ENCODE measurements at regions not wholly inside any gene's neighbourhood (a gene's known extent, or its start where the extent isn't known, plus 50 kb on each side); places are given as distances from the start of the nearest gene placed in this dataset.
"Not testable (repeated sequence)": the region's sequence is repeated elsewhere in the genome, so short reads cannot be mapped to it uniquely, and the experiment has no call there.

DNA sequence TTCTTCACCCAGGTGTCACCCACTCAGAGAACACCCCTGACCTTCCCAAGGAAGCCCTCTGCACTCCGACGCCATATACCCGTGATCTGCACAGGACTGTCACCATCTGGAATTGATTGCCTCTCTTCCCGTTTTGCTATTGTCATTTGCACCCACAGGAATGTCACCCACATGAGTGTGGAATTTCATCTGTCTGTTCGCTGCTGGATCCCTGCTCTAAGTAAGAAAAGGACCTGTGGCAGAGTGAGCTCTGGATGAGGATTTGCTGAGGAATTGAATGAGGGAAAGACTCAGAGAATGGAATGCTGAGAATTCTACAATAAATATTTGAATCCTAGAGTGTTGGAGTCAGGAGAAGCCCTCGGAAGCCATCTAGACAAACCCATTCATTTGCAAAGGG lies 233.6 kb upstream of the SULF2 start:
- not testable (repeated sequence) for DNase-seq (ENCODE audit: low spot score)

DNA sequence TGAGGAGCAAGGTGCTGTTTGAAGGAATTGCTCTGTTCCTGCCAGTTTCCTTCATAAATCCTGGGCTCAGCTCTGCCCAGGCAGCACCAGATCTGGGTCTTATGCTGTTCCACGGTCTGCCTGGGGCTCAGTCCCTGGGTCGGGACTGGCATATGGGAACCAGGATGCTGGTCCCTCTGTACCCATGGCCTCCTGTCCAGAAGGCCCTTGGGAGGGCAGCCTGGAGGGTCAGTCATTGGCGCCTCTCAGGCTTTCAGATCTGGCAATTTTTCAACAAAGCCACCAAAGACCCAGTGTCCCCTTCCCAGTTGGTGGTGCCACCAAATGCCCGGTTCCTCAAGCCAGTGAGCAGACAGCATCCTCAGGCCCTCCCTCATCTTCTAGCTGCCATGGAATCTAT lies 232.7 kb upstream of the SULF2 start:
- DNase-seq (ENCODE audit: low spot score): no peak

DNA sequence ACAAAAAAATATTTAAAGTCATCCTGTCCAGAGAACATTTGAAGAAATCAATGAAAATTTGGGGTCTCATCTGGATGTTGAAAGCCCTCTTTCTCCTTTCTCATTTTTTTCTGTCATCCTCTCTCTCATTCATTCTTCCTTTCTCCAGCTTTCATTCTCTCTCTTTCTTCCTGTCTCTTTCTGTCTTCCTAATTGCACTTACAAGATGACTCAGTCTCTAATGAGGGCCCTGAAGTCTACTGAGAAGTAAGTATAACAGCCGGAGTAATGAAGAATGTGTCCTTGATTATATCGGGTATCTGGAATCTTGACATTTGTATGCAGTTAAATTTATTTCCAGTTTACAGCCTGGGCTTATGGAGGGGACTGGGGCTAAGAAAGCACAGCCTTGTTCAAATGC lies 232.2 kb upstream of the SULF2 start:
- DNase-seq (ENCODE audit: low spot score): no peak

DNA sequence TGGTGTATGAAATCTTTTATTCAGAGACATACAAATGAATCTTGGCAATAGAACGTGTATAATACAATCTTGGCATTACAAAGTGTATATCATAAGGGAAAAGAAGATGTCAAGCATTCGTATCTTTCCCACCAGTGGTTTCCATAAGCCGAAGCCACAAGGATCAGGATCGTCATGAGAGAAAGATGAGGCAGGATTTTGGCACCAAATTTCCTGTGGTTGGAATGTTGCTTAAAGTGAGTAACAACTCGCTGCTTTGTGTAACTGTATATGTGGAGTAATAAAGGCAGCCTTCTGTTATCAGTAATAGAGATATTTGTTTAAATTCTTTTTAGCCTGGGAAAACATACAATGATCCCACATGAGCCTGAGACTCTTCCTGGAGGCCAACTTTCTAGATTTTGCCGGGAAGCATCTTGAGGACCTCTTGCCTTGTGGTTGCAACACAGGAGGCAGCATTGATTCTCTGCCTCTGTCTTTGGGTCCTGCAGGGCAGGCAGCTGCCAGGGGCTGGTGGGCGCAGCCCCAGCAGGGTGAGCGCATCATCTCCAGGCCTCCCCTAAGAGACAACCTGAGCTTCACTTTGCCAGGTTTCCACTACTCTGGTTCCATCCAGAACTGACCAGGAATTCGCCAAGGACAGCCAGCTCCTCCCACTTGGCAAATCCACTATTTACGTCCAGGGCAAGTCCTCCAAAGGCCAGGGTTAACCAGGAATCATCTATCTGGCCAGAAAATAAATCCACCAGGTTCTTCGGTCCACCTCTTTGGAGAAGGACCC lies 230.9 kb upstream of the SULF2 start:
- DNase-seq (ENCODE audit: low spot score): no peak

DNA sequence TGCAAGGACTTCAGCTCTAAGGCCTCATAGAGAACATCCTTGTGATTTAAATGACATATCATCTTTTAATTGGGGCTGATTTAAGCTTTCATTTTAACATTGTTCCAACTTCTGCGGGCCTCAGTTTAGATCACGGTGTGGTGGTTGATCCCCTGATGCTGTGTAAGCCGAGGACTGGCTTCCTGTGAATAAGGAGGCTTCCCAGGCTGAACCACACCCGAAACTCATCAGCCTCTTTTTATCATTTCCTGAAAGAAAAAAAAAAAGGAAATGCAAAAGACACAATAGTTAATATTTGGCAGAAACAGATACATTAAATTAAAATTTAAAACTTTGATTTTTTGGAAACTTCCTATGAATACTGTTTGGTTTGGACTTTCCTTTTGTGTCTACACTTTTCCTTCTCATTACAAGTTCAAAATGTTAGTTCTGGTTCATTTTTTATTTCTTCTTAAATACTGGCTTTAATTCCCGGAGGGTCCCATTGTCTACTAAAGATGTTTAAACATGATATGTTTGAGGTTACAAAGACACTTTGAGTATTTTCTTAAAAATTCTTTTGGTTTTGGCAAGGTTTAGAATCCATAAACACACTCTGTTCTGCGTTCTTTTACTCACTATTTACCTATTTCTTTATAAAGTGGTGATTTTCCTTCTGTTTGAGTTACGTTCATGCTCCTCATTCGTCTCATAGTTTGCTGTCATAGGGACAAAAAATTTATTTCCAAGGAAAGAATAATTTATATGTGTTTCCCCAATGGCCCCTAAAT lies 230.0 kb upstream of the SULF2 start:
- no peak for DNase-seq (ENCODE audit: low spot score)

DNA sequence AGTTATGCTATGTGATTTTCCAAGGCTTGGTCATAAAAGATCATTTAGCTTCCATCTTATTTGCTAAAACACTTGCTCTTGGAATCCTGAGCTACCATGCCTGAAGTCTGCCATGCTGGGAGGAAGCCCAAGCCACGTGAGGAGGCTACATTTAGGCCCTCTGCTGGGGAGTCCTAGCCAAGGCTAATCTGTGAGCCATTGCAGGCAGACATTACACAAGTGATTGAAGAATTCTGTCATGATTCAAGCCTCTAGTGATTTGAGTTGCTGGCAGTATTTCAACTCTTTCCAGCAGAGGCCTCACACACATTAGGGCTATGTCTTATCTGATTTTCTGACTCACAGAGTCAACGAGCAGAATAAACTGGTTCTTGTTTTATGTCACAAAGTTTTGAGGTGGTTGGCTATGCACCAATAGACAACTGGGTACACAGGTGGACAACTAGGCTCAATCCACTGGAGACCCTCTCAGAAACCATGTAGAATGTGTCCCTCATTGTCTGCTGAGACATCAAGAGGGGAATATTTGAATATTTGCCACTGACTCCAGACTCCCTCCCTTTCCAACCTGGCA lies 227.2 kb upstream of the SULF2 start:
- peak; percentile 25 for DNase-seq (ENCODE audit: low spot score)

DNA sequence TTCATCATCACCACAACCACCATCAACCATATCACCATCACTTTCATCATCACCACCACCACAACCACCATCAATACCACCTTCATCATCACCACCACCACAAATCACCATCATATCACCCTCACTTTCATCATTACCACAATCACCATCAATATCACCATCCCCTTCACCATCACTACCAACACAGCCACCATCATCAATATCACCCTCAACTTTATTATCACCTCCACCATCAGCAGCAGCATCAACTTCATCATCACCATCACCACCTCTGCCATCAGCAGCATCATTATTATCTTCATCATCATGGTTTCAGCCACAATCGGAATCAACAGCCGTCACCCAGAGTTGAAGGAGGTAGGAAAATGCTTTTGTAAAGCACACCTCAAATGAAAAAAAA lies 225.7 kb upstream of the SULF2 start:
- DNase-seq (ENCODE audit: low spot score): no peak

DNA sequence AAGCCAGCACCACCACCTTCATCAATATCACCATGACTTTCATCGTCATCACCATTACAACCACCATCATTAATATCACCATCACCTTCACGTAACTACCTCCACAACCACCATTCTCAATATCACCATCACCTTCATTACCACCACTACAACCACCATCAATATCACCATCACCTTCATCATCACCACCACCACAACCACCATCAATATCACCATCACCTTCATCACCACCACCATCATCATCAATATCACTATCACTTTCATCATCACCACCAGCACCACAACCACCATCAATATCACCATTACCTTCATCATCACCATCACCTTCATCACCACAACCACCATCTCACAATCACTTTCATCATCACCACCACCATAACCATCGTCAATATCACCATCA lies 225.3 kb upstream of the SULF2 start:
- DNase-seq (ENCODE audit: low spot score): no peak

DNA sequence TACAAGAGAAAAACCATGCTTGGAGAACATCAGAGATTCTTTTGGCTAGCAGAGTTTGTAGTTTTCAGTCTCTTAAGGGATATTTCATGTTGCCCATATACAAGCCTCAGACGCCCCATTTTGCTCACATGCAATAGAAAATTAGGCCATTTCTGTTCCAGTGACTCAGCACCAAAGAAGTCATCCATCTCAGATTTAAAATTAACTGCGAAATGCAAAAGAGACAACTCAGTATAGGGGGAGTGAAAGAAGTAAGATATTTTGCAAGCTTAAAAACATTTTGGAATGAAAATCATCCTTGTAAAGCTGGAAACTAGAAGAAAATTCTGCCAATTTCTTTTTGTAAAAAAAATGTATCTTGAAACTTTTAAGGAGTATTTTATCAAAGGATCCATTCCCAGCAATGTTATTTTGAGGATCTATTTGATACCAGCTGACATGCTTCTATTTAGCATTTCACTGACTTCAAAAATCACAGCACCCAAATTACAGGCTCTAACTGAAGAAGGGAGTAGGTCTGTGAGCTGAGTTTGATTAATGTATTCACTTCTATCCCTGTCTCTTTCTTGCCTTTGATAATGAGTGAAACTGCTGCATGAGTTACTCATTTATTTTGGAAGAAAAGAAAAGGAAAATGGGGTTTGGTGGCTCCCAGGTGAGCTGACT lies 223.7 kb upstream of the SULF2 start:
- DNase-seq (ENCODE audit: low spot score): no peak

DNA sequence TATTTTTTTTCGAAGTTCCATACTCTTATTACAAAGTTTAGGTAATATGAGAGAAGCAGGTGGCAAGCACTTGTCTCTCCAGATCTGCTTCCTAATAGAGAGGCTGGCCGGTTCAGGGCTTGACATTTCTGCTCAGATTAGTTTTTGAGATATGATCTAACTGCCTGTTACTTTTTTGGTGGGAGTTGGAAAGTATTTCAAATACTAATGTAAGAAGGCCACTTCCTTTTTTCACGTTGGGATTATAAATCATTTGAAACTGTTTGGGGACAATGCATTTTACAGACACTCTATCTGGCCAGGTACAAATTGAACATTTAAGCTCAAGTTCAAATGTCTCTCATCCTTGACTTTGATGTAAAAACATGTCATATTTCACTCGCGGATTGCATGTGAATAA lies 222.1 kb upstream of the SULF2 start:
- no peak for DNase-seq (ENCODE audit: low spot score)

DNA sequence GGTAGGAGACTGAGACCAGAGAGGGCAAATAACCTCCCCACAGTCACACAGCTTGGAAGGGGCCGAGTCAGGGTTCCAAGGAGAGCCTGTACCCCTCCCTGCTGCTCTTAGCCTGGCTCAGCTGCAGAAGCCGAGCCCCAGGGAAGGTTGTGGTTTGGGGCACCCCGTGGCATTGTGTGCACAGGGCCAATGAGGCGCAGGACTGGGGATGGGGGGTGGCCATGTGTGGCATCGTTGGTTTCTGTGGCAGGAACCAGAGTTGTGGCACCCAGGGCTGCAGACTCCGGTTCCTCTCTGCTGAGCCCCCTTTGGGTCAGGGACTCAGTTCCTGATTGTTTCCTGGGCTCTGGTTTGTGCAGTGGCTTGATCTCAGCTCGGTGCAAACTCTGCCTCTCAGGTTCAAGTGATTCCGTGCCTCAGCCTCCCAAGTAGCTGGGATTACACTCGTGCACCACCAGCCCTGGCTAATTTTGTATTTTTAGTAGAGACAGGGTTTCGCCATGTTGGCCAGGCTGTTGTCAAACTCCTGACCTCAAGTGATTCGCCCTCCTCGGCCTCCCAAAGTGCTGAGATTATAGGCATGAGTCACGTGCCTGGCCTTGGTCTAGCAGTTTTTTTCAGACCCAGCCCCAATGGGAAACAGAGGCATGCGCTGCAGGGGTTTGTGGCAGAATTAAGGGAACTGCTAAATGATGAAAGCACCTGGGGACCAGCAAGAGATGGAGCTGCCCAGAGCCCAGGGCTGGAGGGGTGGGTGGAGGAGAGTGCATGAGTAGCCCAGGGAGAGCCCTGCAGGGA lies 221.0 kb upstream of the SULF2 start:
- DNase-seq (ENCODE audit: low spot score): no peak

DNA sequence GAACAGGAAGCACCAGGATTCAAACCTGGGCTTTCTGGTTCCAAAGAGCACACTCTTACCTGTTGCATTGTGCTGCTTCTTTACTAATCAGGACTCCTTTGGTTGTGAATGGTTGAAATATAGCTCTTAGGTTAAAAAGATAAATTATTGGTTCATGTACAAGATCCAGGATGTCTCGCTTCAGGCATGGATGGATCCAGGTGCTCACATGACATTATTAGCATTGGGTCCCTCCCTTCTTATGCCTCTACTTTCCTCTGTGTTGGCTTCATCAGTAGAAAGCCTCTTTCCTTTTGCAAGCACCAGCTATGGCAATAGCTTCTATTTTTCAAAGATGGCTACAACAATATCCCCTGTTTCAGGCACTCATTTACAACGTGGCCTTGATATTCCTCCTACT lies 217.7 kb upstream of the SULF2 start:
- no peak for DNase-seq (ENCODE audit: low spot score)

DNA sequence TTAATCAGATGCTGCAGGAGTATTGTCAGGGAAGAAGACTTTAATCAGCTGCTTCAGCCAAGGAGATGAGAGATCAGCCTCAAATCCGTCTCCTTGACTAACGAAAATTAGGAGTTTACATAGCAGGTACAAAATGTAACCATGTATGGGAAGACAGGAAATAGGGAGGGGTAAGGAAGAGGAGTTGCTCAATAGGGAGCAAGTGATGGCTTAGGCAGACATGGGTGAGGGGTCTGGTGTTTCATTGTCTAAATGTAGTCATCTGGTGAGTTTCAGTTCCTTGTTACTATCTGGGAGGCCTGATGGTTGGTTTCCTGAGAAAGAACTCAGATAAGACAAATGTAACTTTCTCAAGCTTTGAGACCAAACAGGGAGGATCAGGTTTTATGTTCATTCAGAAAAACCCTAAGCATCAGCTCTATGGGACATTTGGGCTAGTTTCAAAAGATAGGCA lies 217.3 kb upstream of the SULF2 start:
- no peak for DNase-seq (ENCODE audit: low spot score)

DNA sequence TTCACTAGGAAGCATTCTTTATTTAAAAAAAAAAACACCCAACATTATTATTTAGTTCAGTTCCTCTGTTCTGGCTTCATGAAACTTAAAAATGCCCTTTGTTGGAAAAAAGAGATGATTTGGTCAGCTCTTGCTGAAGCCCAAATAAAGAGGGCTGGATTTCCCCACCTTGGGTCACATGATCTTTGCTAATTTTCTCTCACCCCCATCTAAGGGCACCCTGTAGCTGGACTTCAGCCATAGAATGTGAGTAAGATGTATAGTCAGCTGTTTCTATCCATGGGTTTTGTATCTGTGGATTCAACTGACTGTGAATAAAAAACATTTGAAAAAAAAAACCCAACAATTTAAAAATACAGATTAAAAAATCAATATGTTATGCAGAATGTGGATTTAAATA lies 213.9 kb upstream of the SULF2 start:
- DNase-seq (ENCODE audit: low spot score): no peak

DNA sequence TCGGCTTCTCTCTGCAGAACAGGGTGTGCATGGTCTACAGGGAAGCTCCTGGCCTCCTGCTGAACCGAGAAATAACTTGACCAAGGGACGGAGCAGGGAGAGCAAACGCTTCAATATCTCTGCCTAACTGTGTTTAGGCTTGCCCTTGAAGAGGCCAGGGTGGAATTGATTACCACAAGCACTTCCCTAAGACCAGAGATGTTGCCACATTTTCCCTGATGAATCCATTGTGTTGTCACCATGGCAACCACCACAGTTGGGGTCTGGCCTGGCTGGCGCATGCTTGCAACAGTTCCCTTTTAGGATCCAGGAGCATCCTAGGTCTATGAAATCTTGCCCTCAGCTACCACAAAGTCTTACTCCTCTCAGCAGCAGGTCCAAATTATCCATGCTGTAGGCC lies 213.5 kb upstream of the SULF2 start:
- no peak for DNase-seq (ENCODE audit: low spot score)

DNA sequence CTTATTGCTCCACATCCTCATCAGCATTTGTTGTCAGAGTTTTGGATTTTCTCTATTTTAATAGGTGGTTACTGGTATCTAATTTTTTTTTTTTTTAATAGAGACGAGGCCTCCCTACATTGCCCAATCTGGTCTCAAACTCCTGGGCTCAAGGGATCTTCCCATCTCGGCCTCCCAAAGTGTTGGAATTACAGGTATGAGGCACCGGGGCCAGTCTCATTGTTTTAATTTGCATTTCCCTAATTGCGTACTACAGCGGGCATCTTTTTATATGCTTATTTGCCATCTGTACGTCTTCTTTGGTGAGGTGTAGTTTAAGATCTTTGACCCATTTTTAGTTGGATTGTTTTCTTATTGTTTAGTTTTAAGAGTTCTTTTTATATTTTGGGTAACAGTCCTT lies 210.4 kb upstream of the SULF2 start:
- no peak for DNase-seq (ENCODE audit: low spot score)

DNA sequence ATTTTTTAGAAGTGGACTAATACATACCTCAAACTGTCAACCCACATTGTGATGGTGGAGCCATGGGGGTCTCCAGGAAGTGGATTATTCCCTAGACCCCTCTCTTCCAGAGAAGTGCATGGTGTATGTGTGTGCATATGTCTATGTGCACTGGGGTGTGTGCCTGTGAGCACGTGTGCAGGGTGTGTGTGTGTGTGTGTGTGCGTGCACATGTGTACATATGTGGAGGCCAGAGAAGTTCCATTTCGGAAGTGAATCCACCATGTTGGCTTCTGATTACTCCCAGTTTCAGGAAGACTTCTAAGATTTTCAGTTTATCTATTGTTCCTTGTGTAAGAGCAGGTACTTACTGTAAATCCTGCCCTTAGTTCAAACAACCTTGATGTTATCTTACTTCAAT lies 208.5 kb upstream of the SULF2 start:
- DNase-seq (ENCODE audit: low spot score): no peak

DNA sequence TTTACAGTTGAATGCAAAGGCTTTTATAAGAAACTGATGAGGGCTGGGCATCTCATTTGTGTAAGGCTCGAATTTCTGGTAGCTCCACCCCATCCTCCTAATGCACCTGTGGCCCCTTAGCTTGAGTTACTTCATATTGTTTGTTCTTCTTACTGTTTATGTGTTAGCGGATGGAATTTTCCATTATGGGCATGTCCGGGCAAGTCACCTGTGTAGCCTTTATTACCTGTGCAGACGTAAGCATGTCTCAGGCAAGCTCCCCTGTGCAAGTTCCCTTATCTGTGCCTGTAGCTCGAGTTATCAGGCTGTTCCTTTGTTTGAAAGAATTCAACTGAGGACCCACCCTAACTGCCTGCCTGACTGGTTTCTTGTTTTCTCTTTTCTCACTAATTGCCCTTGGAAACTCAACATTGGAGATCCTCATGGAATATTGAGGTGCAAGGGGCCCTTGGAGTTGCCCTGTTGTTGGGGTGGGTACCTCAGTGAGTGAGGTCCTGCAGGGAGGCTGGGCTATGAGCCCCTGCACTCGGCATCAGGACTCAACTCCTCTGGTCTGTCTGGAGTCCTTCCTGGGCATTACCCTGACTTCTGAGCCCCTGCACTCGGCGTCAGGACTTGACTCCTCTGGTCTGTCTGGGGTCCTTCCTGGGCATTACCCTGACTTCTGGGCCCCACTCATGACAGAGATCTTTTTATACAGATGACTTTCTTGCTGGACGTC lies 207.9 kb upstream of the SULF2 start:
- DNase-seq (ENCODE audit: low spot score): no peak

DNA sequence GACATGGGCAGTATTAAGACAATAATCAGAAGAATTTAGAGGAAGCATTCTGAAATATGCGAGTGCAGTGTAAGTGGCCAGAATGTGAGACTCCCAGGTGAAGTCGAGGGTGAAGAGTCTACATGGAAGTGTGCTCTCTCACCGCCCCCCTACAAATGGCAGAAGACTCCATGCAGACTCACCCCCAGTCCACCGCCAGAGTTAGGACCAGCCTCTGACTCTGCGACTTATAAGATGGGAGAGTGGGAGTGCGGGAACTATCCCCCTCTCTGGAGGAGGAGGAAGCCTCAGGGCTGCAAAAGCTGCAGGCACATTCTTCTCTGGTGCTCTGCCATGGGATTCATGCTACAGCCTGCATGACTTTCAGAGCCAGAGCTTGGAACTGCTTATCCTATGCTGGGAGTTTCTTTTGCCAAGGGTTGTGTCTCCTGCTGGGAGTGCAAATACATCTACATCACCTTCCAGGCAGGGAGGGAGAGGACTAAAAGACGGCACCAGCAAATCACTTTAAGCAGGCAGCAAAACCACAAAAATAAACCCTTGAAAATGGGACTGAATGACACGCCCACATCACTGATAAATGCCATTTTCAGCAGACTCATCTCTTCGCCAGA lies 206.7 kb upstream of the SULF2 start:
- no peak for DNase-seq (ENCODE audit: low spot score)

DNA sequence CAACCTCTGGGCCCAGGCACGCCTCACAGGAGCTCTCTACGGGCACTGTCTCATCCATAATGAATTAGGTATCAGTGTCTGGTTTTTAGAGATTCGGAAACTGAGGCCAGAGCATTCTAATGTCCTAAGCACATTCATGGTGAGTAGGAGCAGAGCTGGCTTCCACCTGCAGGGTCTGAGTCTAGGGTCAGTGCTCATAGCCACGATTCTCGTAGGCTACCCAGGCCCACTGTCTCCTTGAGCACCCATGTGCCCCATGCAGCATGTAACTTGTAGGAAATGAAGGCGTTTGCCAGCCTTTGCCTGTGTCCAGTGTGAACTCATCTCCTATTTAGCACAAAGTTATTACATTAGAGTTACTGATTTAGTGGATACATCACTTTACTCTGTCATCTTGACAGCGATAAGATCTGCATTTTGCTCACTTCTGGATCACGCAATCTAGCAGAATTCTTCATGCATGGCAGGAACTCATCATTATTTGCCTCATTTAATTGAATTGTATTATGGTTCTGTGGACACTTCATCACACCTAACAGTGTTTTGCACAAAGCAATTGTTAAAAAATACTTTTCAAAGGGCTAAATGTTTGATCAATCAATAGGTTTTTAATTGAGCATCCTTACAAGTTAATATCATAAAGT lies 205.3 kb upstream of the SULF2 start:
- no peak for DNase-seq (ENCODE audit: low spot score)
